Stimulated activated CD8-positive, alpha-beta memory T cell treated with anti-CD3 and anti-CD28 coated beads, Interleukin-15, amount 100 ng/mL, for 24 hours (primary cell): ENCODE measurements at regions not wholly inside any gene's neighbourhood (a gene's known extent, or its start where the extent isn't known, plus 50 kb on each side); places are given as distances from the start of the nearest gene placed in this dataset.
A peak's percentile ranks its signal among the peaks of the same experiment; 100 is the strongest.

ENCODE experiments used
- DNase-seq: peaks from one replicate; pipeline ENCODE4 v3.0.0-alpha.2; 2020; ENCODE audit warnings: low read depth

DNA sequence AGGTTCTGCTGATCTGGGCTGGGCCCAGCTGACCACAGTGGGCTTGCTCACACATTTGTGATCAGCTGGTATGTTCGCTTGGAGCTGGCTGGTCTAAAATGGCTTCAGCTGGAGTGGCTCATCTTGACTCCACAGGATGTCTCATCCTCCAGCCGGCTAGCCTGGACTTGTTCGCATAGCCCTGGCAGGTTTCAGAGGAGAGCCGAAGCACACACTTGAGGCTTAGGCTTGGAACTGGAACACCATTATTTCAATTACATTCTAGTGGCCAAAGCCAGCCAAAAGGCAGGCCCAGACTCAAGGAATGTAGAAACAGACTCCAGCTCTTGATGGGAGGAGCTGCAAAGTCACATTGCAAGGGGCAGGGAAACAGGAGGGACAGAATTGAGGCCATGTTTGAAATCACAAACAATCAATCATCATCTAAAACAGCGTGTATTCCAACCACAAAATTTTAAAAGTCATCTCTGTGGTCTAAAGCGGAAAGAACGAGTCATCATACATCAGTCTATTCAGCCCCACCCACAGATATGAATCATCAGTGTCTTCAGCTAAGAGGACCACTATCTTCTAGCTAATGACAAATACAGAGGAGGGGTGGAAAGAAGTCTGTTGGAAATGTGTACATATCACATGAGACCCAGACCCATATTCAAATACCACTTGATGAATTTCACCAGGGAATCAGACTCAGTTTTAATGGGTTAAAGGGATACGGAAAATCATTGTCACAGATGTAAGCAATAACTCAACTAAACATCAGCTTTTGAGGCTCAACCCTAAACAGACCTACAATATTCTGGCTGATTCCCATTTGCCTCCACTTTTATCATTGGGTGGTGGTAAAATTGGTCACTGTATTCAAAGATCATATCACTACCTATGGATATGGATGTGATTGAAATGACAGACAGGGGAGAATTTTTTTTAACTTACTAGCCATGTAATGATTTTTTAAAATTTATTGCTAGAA, 139.0 kb upstream of the MKLN1 start:
- DNase-seq = peak; percentile 16

DNA sequence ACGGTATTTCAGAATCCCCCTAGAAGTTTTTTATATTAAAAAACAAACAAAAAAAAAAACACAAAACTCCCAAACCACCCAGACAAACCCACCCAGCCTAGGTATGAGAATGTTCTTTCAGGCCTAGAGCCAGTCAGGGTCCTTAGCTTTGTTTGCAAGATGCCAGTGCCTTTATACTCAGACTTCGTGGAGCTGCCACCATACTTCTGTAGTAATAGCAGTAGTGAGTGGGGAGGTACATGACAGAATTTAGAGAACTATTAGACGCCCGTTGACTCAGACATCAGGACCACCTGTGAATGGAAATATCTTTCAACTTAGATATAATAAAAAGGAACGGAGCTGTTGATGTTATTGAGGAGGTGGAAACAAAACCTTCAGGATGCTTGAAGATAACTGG, 138.2 kb upstream of the MKLN1 start:
- no peak for DNase-seq

DNA sequence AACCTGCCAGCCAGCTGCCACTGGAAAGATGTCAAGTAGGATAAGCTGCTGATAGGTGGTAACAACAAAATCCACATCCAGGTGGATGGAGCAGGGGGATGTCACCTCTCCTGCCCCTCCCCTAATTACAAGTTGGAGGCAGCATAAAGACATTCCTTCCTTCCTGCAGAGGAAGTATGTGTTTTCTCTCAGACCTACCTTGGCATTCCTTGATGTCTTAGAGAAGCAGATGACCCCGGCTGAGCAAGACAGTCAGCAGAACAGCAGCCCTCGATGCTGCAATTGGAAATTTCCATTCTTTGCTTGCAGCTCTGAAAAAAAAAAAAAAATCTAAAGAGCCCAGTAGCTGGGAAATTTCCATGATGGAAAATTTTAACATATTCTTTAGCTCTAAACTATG, 137.5 kb upstream of the MKLN1 start:
- no peak for DNase-seq

DNA sequence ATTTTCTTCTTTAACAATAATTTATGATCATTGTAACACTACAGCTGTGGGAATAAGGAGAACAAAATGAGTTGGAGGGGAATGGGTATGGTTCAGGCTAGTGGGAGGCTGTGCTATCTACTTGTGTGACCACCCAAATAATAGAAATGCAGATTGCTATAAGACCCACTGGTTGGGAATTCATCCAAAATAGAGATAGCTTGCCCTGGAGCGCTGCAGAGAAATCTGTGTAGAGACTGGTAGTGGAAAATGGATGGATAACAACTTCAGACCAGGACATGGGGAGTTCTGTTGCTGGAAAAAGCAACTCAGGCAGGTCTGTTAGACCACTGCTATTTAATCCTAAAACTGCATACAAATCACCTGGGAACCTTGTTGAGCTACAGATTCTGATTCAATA, 137.1 kb upstream of the MKLN1 start:
- no peak for DNase-seq

DNA sequence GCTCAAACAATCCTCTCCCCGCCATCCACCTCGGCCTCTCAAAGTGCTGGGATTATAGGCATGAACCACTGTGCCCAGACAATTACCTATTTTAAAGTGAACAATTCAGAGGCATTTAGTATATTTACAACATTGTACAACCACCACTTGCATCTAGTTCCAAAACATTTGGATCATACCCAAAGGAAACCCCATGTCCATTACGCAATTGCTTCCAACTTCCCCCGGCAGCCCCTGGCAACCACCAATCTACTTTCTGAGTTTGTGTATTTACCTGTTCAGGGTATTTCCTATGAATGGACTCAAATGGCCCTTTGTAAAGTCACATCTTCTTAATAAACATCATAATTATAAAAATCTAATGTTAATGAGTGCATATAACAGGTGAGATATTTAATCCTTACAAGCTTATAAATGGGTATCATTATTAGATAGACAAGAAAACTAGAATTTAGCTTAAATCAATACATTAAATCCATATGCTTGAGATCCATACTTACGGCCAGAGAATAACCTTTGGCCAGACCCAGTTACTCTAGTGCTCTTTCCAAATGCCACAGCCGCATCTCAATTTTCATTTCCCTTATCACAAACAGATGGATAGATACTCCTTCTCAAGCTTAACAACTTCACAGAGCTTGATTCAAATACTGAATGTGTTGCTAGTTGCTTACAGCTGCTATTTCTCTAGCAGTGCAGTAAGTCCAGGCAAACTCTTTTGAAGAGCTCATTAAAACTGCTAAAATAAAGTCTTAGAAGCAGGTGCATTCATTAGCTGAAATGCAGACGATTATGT, 133.4 kb upstream of the MKLN1 start:
- DNase-seq = no peak

DNA sequence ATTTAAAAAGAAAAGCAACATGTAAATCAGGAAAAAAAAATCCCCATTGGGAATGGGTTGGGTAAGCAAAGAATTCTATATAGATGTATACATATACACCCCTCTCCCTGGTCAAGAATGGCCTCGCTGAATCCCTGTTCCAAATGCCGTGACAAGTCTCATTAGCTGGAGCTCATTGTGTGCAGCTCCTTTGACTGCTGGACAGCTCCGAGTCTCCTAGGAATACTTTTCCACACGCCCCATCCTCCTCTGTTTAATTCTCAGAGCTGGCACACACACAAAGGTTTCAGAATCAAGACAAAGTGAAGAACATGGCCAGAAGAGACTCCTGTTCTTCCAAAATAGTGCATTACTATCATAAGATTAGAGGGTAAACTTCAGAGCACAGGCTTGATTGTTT, 130.9 kb upstream of the MKLN1 start:
- no peak for DNase-seq

DNA sequence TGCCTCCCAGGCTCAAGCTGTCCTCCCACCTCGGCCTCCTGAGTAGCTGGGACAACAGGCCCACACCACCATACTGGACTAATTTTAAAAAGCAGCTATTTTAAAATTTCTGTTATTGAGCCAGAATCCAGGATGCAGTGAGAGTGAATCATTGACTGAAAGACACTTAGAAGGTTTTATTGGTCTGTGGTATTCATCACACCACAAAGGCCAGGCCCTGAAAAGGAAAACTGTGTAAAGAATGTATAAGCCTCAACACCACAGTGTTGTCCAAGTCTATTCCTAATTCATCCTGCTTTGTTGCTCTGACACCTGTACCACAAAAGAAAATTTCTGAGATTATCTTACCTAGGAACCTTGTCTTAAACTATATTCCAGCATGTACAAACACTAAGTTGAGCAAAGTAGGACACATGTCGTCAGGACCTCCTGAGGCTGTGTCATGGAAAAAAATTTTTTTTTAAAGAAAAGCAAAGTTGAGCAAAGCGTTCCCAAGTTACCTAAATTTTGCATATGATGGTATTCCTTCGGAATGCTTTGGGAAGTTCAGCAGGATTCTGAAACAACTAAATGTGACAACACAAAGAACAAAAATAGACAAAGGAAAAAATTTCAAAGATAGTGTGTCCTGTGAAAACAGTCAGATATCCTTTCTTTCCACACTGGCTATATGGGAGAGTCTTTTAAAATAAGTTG, 129.6 kb upstream of the MKLN1 start:
- no peak for DNase-seq

DNA sequence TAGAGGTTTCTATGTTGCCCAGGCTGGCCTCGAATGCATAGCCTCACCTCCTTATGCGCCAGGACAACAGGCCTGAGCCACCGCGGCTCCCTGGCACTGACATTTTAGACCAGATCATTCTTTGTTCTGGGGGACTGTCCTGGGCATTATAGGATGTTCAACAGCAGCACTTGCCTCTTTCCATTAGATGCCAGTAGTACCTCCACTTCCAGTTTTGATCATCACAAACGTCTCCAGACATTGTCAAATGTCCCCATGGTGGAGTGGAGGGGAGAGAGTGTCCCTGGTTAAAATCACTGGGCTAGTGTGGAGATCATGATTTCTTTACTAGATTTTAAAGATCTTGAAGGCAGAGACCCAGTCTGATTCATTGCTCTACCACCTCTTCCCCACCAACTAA, 125.2 kb upstream of the MKLN1 start:
- DNase-seq = no peak

DNA sequence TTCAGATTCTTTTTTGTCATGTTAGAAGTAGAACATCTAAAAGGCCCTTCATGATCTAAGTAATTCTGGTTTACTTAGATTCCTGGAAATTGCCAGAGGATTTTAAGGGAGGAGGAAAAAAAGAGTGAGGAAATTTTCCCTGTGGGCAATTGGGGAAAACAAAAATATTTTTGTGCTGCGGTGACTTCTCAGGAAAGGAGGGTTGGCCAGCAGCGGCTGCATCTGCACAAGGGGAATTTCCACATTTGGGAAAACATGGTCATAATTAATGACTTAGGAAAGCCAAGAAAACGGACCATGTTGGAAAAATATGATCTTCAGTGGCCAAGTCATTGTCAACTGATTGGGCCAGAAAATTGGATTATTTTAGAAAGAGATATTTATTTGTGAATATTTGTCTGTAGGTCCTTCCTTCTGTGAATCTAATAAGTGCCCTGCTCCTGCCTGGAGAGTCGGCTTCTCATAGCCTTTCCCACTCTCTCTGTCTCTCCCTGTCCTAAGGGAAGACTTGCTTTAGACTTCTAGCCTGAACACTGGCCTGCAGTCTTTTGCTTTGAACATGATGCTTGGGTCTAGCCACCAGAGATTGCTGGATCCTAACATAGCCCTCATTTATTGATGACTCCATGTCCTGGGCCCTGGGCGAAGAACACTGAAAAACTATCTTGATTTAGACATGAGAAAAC, 124.2 kb upstream of the MKLN1 start:
- no peak for DNase-seq

DNA sequence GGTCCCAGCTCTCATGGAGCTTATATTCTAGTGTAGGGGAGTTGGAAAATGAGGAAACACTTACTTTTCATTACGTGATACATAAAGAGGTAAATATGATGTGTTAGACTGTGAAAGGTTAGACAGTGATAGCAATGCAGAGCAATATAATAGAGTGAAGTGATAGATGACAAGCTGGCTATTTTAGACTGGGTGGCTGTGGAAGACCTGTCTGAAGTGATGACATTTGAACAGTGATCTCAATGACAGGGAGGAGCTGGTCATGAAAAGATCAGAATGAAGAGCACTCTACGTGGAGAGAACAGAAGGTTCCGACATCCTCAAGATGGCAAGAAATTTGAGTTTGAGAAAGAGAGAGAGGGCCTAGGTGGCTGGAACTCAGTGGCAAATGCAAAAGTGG, 118.9 kb upstream of the MKLN1 start:
- no peak for DNase-seq

DNA sequence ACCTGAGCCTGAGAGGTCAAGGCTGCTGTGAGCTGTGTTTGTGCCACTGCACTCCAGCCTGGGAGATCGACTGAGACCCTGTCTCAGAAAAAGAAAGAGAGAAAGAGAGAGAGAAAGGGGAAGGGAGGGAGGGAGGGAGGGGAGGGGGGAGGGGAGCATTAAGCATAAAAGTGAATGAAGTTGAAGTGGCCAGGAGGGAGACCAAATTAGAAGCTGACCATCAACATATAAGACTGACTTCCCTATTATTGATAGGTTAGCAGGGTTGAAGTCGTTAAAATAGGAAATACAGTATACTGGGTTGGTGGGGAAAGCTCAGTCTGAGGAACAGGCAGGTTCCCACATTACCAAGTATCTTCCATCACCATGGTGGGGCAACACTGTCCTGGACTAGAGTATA, 117.1 kb upstream of the MKLN1 start:
- no peak for DNase-seq

DNA sequence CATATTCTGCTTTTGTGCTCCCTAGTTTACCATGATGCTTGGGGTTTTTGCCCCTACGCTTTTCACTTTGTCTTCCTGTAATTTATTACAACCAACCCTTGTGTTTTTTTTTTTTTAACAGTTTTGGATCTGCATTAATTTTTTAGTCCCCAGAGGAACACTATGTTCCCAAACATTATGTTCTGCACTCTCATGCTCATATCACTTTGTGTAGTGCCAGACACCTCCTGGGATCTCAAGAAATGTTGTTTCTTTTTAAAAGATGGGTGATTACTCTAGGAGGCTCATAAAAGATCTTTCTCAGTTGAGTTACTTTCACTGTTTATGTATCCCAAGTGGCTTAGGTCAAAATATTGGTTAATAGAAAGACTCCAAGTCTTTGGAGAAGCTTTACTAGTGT, 116.2 kb upstream of the MKLN1 start:
- no peak for DNase-seq

DNA sequence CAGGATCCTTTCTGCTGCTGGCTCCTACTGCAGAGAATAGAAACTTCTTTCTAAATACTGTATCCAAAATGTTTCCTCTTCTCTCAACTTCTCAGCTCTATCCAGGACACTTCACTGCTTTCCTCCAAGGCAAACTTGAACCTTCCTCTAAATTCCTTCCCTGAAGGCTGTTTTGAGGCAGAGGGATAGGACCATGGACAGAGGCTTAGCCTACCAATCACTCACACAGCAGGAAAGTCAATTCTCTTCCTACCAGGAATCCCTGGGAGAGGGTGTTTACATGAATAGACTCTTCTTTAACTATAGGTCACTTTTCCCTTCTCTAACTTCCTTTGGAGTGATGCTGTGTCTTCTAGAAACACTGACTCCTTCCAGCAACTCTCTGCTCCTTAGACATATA, 115.6 kb upstream of the MKLN1 start:
- no peak for DNase-seq

DNA sequence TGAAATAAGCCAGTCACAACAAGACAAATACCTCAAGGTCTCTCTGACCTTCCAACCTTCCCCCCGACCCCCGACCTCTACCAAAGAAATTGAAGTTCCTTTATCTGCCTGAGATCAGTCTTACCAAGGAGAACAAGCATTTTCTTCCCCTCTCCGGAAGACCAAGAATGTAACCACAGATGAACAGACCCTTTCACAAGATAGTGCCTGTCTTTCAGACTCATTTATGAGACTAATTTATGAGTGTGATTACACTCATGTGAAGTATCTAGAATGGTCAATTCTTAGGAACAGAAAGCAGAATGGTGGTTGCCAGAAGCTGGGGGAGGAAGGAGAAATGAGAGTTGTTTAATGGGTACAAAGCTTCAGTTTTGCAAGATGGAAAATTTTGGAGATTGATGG, 108.9 kb upstream of the MKLN1 start:
- no peak for DNase-seq

DNA sequence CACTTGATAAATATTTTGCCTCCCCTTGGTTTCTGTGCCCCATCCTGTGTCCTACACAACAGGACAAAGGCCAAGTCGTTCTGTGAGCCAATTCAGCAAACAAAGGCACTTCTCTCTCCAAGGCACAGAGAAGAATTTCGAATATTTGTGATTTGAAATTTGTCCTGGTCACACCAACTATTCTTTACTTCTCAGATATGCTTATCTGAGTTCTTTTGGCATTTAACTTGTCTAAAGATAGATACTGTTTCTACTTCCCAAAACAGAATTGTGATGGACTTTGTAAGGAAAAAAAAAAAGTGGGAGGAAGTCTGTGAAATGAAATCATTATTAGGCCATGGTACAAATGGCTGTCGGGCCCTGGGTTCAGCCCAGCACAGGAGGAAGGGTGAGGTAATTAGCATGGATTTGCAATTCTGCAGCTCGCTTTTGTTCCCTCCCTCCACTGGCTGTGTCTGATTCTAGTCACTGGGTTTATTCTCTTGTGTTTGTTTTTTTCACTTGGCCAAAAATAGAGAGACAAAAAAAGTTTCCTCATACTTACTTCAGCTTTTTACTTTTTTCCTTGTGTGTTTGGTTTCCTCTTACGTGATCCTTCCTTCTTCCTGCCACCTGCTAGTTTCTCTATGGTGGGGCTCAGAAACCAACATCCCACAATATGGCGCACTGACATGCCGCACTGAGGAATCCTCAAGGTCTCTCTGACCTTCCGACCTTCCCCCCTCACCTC, 108.2 kb upstream of the MKLN1 start:
- no peak for DNase-seq

DNA sequence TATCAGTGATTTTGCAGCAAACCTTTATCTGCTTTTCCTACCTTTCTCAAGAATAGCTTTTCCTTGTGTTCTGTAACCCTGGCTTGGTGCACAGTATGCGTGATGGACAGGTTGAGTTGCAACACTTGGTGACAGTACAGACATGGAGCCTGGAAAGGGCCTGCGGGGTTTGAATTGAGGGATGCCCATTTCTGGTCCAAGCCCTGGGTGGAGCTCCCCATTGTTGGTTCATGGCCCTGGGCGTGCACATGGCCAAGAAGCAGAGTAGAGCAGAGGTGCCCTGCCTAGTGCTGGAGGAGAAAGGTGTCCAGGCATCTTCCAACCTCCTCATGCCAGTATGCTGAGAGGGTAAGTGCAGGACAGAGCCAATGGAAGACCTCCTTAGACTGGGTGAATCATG, 106.6 kb upstream of the MKLN1 start:
- no peak for DNase-seq

DNA sequence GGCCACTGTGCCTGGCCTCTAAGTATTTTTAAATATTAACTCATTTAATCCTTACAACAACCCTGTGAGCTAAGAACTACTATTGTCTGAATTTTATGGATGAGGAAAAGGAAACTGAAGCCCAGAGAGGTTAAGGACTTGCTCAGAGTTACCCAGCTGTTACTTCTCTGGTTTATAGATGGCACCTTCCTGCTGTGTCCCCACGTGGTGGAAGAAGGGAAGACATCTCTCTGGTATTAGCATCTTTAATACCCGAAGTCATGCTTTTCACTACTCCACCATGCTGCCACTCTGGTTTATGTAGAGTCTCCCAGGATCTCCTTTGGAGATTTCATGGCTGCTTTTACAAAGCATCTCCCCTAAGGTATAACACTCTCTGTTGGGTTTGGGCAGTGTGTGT, 105.5 kb upstream of the MKLN1 start:
- no peak for DNase-seq

DNA sequence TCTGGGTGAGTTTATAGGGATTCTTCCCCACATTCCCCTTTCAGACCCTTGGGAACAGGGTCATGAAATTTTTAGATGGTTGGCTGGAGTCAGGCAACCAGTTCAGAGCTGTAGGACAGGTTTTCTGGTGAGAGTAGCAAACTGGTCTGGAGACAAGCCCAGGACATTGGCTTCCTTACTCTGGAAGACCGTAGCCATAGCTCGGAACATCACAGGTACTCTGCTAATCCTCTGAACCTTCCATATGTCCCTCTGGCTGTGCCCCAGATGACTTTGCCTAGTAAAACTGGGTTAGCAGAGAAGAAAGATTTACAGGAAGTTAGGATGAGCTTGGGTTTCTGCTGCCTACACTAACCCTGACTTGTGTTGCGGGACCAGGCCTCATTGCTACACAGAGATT, 104.5 kb upstream of the MKLN1 start:
- DNase-seq = no peak

DNA sequence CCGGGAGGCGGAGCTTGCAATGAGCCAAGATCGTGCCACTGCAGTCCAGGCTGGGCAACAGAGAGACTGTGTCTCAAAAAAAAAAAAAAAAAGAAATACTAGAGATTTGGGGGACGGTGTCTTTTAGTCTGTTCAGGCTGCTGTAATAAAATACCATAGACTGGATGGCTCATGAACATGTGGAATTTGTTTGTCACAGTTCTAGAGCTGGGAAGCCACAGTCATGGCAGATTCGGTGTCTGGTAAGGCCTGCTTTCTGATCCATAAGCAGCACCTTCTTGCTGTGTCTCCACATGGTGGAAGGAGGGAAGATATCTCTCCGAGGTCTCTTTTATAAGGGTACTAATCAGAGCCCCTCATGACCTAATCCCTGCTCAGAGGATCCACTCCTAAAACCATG, 102.7 kb upstream of the MKLN1 start:
- DNase-seq = no peak

DNA sequence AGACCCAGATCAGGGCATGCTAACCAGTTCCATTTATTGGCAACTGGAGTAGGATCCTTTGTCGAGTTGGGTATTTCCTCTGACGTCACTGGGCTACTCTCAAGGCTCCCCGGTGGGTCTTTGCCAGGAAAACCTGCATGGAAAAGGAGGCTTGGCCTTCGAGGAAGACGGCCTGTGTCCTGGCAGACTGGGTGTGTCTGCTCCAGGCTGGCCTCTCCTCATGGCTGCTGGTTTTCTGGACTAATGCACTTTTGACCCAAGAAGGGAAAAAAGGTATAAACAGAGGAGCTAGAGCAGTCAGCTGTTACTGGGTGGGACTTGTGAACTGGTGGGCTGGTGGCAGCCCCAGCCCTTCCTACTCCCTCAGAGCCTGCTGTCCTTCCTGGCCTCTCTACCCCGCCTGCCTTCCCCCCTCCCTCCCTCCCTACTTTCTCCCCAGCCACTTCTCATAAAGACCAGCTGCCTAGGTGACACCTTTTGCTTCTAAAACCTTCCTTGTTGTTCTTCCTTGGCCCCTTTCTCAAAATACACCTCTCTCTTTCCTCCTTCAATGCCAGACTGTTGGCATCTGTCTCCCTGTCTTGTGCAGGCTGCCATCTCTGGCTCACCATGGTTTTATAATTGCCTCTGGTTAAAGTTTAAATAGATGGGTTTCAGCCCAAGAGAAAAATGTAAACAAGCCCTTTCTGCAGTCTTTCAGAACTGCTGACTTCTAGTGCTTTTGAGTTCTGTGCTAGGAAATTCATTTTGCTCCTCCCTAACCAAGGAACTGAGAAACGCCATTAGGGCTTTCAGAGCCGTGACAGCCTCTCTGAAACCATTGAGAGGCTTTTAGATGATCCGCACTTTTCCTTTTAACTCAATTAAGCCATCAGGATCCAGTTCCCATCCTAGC, 101.8 kb upstream of the MKLN1 start:
- no peak for DNase-seq

DNA sequence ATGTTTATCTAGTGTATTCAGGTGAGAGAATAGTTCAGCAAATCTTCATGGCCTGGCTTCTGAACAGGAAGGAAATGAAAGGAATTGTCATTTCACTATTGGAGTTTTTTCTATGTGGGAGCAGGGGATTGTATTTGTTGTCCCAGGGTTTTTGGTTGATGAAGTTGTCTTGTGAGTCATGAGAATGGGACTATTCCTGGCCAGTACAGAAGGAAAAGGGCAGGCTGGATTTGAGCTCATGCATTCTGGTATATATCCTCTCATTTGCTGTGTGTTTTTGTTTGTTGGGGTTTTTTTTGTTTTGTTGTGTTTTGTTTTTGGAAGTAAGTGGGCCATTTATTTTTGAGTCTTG, 101.2 kb upstream of the MKLN1 start:
- no peak for DNase-seq
